ENCODE measurements at regions not wholly inside any gene's neighbourhood (a gene's known extent, or its start where the extent isn't known, plus 50 kb on each side); places are given as distances from the start of the nearest gene placed in this dataset.

DNA sequence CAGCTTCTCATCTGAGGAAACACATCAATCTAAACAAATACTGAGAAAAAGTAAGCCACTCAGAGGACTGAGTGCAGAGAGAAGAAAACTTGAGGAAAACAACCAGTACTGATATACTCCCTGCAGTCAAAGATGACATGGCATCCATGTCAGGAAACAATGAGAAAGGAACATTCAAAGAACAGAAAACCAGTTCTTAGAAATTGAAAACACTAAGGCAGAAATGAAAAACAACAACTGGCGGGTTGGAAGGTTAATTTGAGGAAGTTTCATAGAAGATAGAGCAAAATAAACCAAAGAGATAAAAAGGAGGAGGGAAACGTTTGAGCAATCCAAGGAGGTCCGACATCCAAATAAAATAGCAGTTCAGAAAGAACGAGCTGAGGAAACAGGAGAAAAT, 475.2 kb downstream of the HINT1 start:
- TF ChIP-seq, protein P1, sequence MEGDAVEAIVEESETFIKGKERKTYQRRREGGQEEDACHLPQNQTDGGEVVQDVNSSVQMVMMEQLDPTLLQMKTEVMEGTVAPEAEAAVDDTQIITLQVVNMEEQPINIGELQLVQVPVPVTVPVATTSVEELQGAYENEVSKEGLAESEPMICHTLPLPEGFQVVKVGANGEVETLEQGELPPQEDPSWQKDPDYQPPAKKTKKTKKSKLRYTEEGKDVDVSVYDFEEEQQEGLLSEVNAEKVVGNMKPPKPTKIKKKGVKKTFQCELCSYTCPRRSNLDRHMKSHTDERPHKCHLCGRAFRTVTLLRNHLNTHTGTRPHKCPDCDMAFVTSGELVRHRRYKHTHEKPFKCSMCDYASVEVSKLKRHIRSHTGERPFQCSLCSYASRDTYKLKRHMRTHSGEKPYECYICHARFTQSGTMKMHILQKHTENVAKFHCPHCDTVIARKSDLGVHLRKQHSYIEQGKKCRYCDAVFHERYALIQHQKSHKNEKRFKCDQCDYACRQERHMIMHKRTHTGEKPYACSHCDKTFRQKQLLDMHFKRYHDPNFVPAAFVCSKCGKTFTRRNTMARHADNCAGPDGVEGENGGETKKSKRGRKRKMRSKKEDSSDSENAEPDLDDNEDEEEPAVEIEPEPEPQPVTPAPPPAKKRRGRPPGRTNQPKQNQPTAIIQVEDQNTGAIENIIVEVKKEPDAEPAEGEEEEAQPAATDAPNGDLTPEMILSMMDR (IDR thresholded peaks at IDR 0.05) = no peak
- no peak for TF ChIP-seq POLR2A (IDR thresholded peaks at IDR 0.05)
- TF ChIP-seq EP300 (IDR thresholded peaks at IDR 0.05; ENCODE audit: low read depth) = no peak
- no peak for TF ChIP-seq POLR2AphosphoS5 (IDR thresholded peaks at IDR 0.05)

Measured in transverse colon (tissue), 4 donors.